ENCODE measurements at regions not wholly inside any gene's neighbourhood (a gene's known extent, or its start where the extent isn't known, plus 50 kb on each side); places are given as distances from the start of the nearest gene placed in this dataset.

- Mint-ChIP-seq H3K9me3 (no peaks in the 10 kb centered on the region), H3K4me1 (ENCODE audit: low read depth) (no peaks in the 10 kb centered on the region), H3K27me3 (no peaks in the 10 kb centered on the region), H3K36me3 (ENCODE audit: low read depth) (no peaks in the 10 kb centered on the region), H3K4me3 (no peak overlapping the region), H3K27ac (no peak overlapping the region)
- TF ChIP-seq, protein P1, sequence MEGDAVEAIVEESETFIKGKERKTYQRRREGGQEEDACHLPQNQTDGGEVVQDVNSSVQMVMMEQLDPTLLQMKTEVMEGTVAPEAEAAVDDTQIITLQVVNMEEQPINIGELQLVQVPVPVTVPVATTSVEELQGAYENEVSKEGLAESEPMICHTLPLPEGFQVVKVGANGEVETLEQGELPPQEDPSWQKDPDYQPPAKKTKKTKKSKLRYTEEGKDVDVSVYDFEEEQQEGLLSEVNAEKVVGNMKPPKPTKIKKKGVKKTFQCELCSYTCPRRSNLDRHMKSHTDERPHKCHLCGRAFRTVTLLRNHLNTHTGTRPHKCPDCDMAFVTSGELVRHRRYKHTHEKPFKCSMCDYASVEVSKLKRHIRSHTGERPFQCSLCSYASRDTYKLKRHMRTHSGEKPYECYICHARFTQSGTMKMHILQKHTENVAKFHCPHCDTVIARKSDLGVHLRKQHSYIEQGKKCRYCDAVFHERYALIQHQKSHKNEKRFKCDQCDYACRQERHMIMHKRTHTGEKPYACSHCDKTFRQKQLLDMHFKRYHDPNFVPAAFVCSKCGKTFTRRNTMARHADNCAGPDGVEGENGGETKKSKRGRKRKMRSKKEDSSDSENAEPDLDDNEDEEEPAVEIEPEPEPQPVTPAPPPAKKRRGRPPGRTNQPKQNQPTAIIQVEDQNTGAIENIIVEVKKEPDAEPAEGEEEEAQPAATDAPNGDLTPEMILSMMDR (IDR thresholded peaks at IDR 0.05) = no peak
- Histone ChIP-seq H3K36me3 (ENCODE audit: insufficient read depth, low read length) (no peaks in the 10 kb centered on the region), H3K9me3 (ENCODE audit: control insufficient read depth in 1 of 2, insufficient read depth in 1 of 2, low read length in 2 of 2) (no peaks in the 10 kb centered on the region), H3K27ac (ENCODE audit: low read depth in 1 of 2, low read length in 2 of 2) (no peak overlapping the region), H3K4me3 (ENCODE audit: low read length) (no peak overlapping the region), H3K4me1 (ENCODE audit: insufficient read depth, low read length) (no peaks in the 10 kb centered on the region), H3K27me3 (ENCODE audit: control insufficient read depth in 1 of 2, insufficient read depth in 2 of 2, low read length in 2 of 2) (no peaks in the 10 kb centered on the region)
- POLR2A ChIA-PET = no interaction called here
- ATAC-seq (ENCODE audit: poor library complexity) (no peak), DNase-seq (no peak)
- CTCF ChIA-PET = no interaction called here
- intact Hi-C loops (cut with DNase I, micrococcal nuclease) = no loop called here
Observed at GRCh38 chr12:77401770-77402081, 336.4 kb upstream of the E2F7 start.

- ATAC-seq (ENCODE audit: poor library complexity) = no peak
- no peaks in the 10 kb centered on the region for H3K4me1 Mint-ChIP-seq (ENCODE audit: low read depth)
- Histone ChIP-seq H3K27ac (ENCODE audit: low read depth in 1 of 2, low read length in 2 of 2) (no peak overlapping the region), H3K4me1 (ENCODE audit: insufficient read depth, low read length) (no peaks in the 10 kb centered on the region), H3K36me3 (ENCODE audit: insufficient read depth, low read length) (no peaks in the 10 kb centered on the region), H3K4me3 (ENCODE audit: low read length) (no peak overlapping the region), H3K27me3 (ENCODE audit: control insufficient read depth in 1 of 2, insufficient read depth in 2 of 2, low read length in 2 of 2) (no peaks in the 10 kb centered on the region), H3K9me3 (ENCODE audit: control insufficient read depth in 1 of 2, insufficient read depth in 1 of 2, low read length in 2 of 2) (no peaks in the 10 kb centered on the region)
- no peak overlapping the region for H3K4me3 Mint-ChIP-seq
- intact Hi-C loops (cut with DNase I, micrococcal nuclease) = no loop called here
- no peaks in the 10 kb centered on the region for H3K9me3 Mint-ChIP-seq
- H3K27ac Mint-ChIP-seq = no peak overlapping the region
- ChIA-PET POLR2A (no interaction called here), CTCF (no interaction called here)
- no peaks in the 10 kb centered on the region for H3K36me3 Mint-ChIP-seq (ENCODE audit: low read depth)
- TF ChIP-seq, protein P1 (IDR thresholded peaks at IDR 0.05) = no peak
- no peak for DNase-seq
- no peaks in the 10 kb centered on the region for H3K27me3 Mint-ChIP-seq
Observed at GRCh38 chr12:77401064-77401769, 335.8 kb upstream of the E2F7 start.

DNA sequence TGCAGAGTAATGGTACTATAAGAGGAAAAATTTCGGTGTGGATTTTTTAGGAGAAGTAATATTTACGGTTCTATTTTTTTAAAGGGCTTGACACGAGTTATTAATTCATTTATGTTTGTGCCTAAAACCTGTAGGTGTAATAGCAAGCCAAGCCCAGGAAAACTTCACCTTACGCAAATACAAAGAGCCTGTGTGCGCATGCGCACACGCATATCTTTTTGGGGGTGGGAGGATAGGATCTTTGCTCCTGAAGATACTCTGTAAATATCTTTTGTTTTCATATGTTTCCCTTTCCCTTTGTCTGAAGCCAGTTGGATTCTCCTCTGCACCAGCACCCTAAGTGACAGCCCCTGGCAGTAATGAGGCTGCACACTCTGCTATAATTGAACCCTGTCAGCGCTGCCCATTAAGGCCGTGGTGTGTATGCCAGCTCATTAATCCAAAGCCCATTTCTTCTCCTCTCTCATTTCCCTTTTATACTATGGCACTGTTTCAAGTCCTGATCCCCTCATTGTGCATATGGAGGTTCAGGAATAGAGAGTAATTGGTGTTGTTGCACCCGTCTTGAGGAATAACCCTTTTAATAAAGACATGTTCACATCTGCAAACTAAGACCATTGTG is 327.2 kb upstream of the E2F7 start:
- H3K4me3 Mint-ChIP-seq = no peak overlapping the region
- ATAC-seq (ENCODE audit: poor library complexity) (no peak), DNase-seq (no peak)
- H3K36me3 Mint-ChIP-seq (ENCODE audit: low read depth) = no peaks in the 10 kb centered on the region
- H3K9me3 Mint-ChIP-seq = peaks cover 5% of the 10 kb centered on the region
- TF ChIP-seq, protein P1 (IDR thresholded peaks at IDR 0.05) = no peak
- H3K27me3 Mint-ChIP-seq = no peaks in the 10 kb centered on the region
- no peak overlapping the region for H3K4me3 ChIP-seq (ENCODE audit: low read length)
- no peak overlapping the region for H3K27ac Mint-ChIP-seq
- H3K9me3 ChIP-seq (ENCODE audit: control insufficient read depth in 1 of 2, insufficient read depth in 1 of 2, low read length in 2 of 2) = no peaks in the 10 kb centered on the region
- H3K4me1 ChIP-seq (ENCODE audit: insufficient read depth, low read length) = no peaks in the 10 kb centered on the region
- no peak overlapping the region for H3K27ac ChIP-seq (ENCODE audit: low read depth in 1 of 2, low read length in 2 of 2)
- H3K4me1 Mint-ChIP-seq (ENCODE audit: low read depth) = no peaks in the 10 kb centered on the region
- ChIA-PET CTCF (no interaction called here), POLR2A (no interaction called here)
- no peaks in the 10 kb centered on the region for H3K27me3 ChIP-seq (ENCODE audit: control insufficient read depth in 1 of 2, insufficient read depth in 2 of 2, low read length in 2 of 2)
- H3K36me3 ChIP-seq (ENCODE audit: insufficient read depth, low read length) = no peaks in the 10 kb centered on the region
- intact Hi-C loops (cut with DNase I, micrococcal nuclease) = no loop called here

Data from CD4-positive, alpha-beta T cell (primary cell).